Keratinocyte (primary cell): ENCODE measurements at regions not wholly inside any gene's neighbourhood (a gene's known extent, or its start where the extent isn't known, plus 50 kb on each side); places are given as distances from the start of the nearest gene placed in this dataset.

Experiments
- DNase-seq: peaks from one replicate; pipeline ENCODE4 v3.0.0-alpha.2; 2011; ENCODE audit warnings: low read depth, missing footprints, low spot score
- FAIRE-seq: peaks from 2 replicates; lab custom pipeline; 2011; peaks lifted over from hg19 to GRCh38; lab: Jason Lieb, UNC
- H2AFZ ChIP-seq: 2 replicates; pipeline ENCODE4 v1.6.0; 2012; ENCODE audit warnings: low read length, control low read depth, inconsistent platforms; ENCODE audit not compliant: control insufficient read depth
- H3K27ac ChIP-seq: 2 replicates; pipeline ENCODE4 v1.5.1; 2011; ENCODE audit warnings: low read length; ENCODE audit not compliant: control insufficient read depth, insufficient read depth
- H3K27me3 ChIP-seq: 3 replicates; pipeline ENCODE4 v1.6.0; 2011; ENCODE audit warnings: low read length; ENCODE audit not compliant: control insufficient read depth, insufficient read depth; ENCODE audit errors: extremely low read depth
- H3K36me3 ChIP-seq, 2 experiments: 2 replicates in 1 of 2; 3 replicates in 1 of 2; pipeline ENCODE4 v1.5.1; 2011; ENCODE audit warnings: low read length in 2 of 2, mild to moderate bottlenecking in 1 of 2; ENCODE audit not compliant: control insufficient read depth in 2 of 2, insufficient read depth in 2 of 2; ENCODE audit errors: extremely low read depth in 1 of 2
- H3K4me1 ChIP-seq: 3 replicates; pipeline ENCODE4 v1.5.1; 2011; ENCODE audit warnings: low read length; ENCODE audit not compliant: control insufficient read depth, insufficient read depth; ENCODE audit errors: extremely low read depth
- H3K4me2 ChIP-seq: 3 replicates; pipeline ENCODE4 v1.6.0; 2011; ENCODE audit warnings: low read depth, low read length; ENCODE audit not compliant: control insufficient read depth, insufficient read depth; ENCODE audit errors: extremely low read depth
- H3K4me3 ChIP-seq, 3 experiments: fragments of 200-600 bp in 1 of 3; sonication (generic) in 1 of 3; 2 replicates in 2 of 3; 3 replicates in 1 of 3; pipeline ENCODE4 v1.5.1; 2011 to 2016; ENCODE audit warnings: low read length in 3 of 3, mild to moderate bottlenecking in 3 of 3, control low read depth in 2 of 3, inconsistent platforms in 1 of 3, low read depth in 1 of 3, mixed read lengths in 1 of 3, mixed run types in 1 of 3, moderate library complexity in 1 of 3; ENCODE audit not compliant: control insufficient read depth in 2 of 3, insufficient read depth in 2 of 3; ENCODE audit errors: extremely low read depth in 1 of 3
- H3K79me2 ChIP-seq: 2 replicates; pipeline ENCODE4 v1.6.0; 2012; ENCODE audit warnings: low read length; ENCODE audit not compliant: control insufficient read depth, insufficient read depth
- H3K9ac ChIP-seq: 3 replicates; pipeline ENCODE4 v1.6.0; 2011; ENCODE audit warnings: low read length; ENCODE audit not compliant: control insufficient read depth, insufficient read depth; ENCODE audit errors: extremely low read depth
- H3K9me1 ChIP-seq: 3 replicates; pipeline ENCODE4 v1.6.0; 2011; ENCODE audit warnings: low read length; ENCODE audit not compliant: control insufficient read depth, insufficient read depth; ENCODE audit errors: extremely low read depth
- H3K9me3 ChIP-seq: 2 replicates; pipeline ENCODE4 v1.5.1; 2012; ENCODE audit warnings: low read depth, low read length; ENCODE audit not compliant: control insufficient read depth
- H4K20me1 ChIP-seq: 3 replicates; pipeline ENCODE4 v1.6.0; 2011; ENCODE audit warnings: low read length; ENCODE audit not compliant: control insufficient read depth, insufficient read depth; ENCODE audit errors: extremely low read depth
- CTCF ChIP-seq, 3 experiments: IDR thresholded peaks in 1 of 3; conservative IDR thresholded peaks in 1 of 3; optimal IDR thresholded peaks in 1 of 3; 2 replicates in 2 of 3; 3 replicates in 1 of 3; pipeline versions ENCODE3 to v1.5.1; 2011; ENCODE audit warnings: low read length in 3 of 3, mild to moderate bottlenecking in 3 of 3, moderate library complexity in 2 of 3, control low read depth in 1 of 3, inconsistent platforms in 1 of 3; ENCODE audit not compliant: insufficient read depth in 2 of 3; ENCODE audit errors: extremely low read depth in 1 of 3
- EZH2 ChIP-seq: IDR thresholded peaks from one replicate; pipeline ENCODE4 v1.6.1; 2012; ENCODE audit warnings: inconsistent platforms, mild to moderate bottlenecking, low read length, moderate library complexity
- dilution Hi-C: fragments of 300-500 bp; cut with MboI; formaldehyde crosslinking; loops from one replicate; pipeline ENCODE4 v1.7.0; 2020; ENCODE audit warnings: low sequenced_read_pairs; ENCODE audit not compliant: extremely low pct_ligation_motif_present

GRCh38 chr3:124384527-124384926 is 345.7 kb upstream of the UMPS start:
- dilution Hi-C loops = no loop called here
- Histone ChIP-seq H3K9me1 (no peaks in the 10 kb centered on the region), H2AFZ (peak overlapping the region; percentile 82), H3K9me3 (no peaks in the 10 kb centered on the region), H3K36me3 (no peaks in the 10 kb centered on the region), H3K27ac (no peak overlapping the region), H3K4me1 (peaks cover 31% of the 10 kb centered on the region), H3K79me2 (no peaks in the 10 kb centered on the region), H3K9ac (no peak overlapping the region), H3K4me3 (peak overlapping the region; percentile 14 to 54 (median 39)), H4K20me1 (no peaks in the 10 kb centered on the region), H3K27me3 (no peaks in the 10 kb centered on the region), H3K4me2 (peak overlapping the region; percentile 76)
- TF ChIP-seq EZH2 = no peak
- TF ChIP-seq CTCF (optimal IDR thresholded peaks at IDR 0.05 in 1 of 3, IDR thresholded peaks at IDR 0.05 in 1 of 3, conservative IDR thresholded peaks at IDR 0.05 in 1 of 3; ENCODE audit: extremely low read depth in 1 of 3, insufficient read depth in 2 of 3, low read length in 3 of 3) = peak in 2 of 3 experiments; percentile 42 to 64
- FAIRE-seq (peak; percentile 52), DNase-seq (no peak)

- H3K9me3 ChIP-seq = no peaks in the 10 kb centered on the region
- H3K4me2 ChIP-seq = no peak overlapping the region
- H3K9me1 ChIP-seq = no peaks in the 10 kb centered on the region
- H3K36me3 ChIP-seq = no peaks in the 10 kb centered on the region
- H3K9ac ChIP-seq = no peak overlapping the region
- H3K79me2 ChIP-seq = no peaks in the 10 kb centered on the region
- no peak overlapping the region for H2AFZ ChIP-seq
- H3K27me3 ChIP-seq = no peaks in the 10 kb centered on the region
- DNase-seq = no peak
- dilution Hi-C loops = no loop called here
- H3K4me1 ChIP-seq = peaks cover 31% of the 10 kb centered on the region
- FAIRE-seq = no peak
- H3K27ac ChIP-seq = no peak overlapping the region
- no peaks in the 10 kb centered on the region for H4K20me1 ChIP-seq
- TF ChIP-seq EZH2 (no peak), CTCF (optimal IDR thresholded peaks at IDR 0.05 in 1 of 3, IDR thresholded peaks at IDR 0.05 in 1 of 3, conservative IDR thresholded peaks at IDR 0.05 in 1 of 3; ENCODE audit: extremely low read depth in 1 of 3, insufficient read depth in 2 of 3, low read length in 3 of 3) (no peak)
- H3K4me3 ChIP-seq = no peak overlapping the region
These were observed 344.3 kb upstream of the UMPS start for GRCh38 chr3:124385996-124386395.
